Heart left ventricle (tissue), 16 donors: ENCODE measurements at regions not wholly inside any gene's neighbourhood (a gene's known extent, or its start where the extent isn't known, plus 50 kb on each side); places are given as distances from the start of the nearest gene placed in this dataset.

Source experiments
- ATAC-seq, 4 donors: fragments of 200-7000 bp; cut with Tn5 transposase; one replicate each; pipeline ENCODE4 v1.9.1; 2020 to 2022; ENCODE audit warnings: moderate library complexity in 4 of 4, mild to moderate bottlenecking in 3 of 4, moderate number of reproducible peaks in 1 of 4
- DNase-seq, 5 donors: peaks; one replicate each; pipeline ENCODE4 v3.0.0-alpha.2; 2020
- H3K27ac ChIP-seq, 12 donors: fragments of 200-600 bp; sonication (generic) in 4 of 12; one replicate each; pipeline versions ENCODE4 v1.5.0 to v1.8.0; 2016 to 2022; ENCODE audit warnings: mild to moderate bottlenecking in 2 of 12
- H3K27me3 ChIP-seq, 9 donors: fragments of 200-600 bp; sonication (generic) in 2 of 9; one replicate each; pipeline versions ENCODE4 v1.5.1 to v1.8.0; 2016 to 2022; ENCODE audit warnings: mild to moderate bottlenecking in 3 of 9
- H3K36me3 ChIP-seq, 9 donors: fragments of 200-600 bp; sonication (generic) in 2 of 9; one replicate each; pipeline versions ENCODE4 v1.5.0 to v1.8.0; 2018 to 2022; ENCODE audit warnings: mild to moderate bottlenecking in 2 of 9
- H3K4me1 ChIP-seq, 12 donors: fragments of 200-600 bp; sonication (generic) in 4 of 12; one replicate each; pipeline versions ENCODE4 v1.5.0 to v1.8.0; 2016 to 2022; ENCODE audit warnings: mild to moderate bottlenecking in 3 of 12
- H3K4me3 ChIP-seq, 12 donors: fragments of 200-600 bp; sonication (generic) in 4 of 12; one replicate each; pipeline versions ENCODE4 v1.5.0 to v1.8.0; 2017 to 2022; ENCODE audit warnings: mild to moderate bottlenecking in 9 of 12, moderate library complexity in 4 of 12
- H3K9me3 ChIP-seq, 12 donors: fragments of 200-600 bp; sonication (generic) in 4 of 12; one replicate each; pipeline versions ENCODE4 v1.5.0 to v1.8.0; 2016 to 2022; ENCODE audit warnings: mild to moderate bottlenecking in 1 of 12
- POLR2A ChIP-seq, 2 donors: fragments of 450-650 bp; IDR thresholded peaks; one replicate each; pipeline ENCODE4 v1.6.1; 2017; ENCODE audit warnings: antibody characterized with exemption in 2 of 2, mild to moderate bottlenecking in 2 of 2, moderate library complexity in 2 of 2
- WGBS, 4 donors: extraction: QIAGEN DNeasy Blood & Tissue Kit in 2 of 4; methylation state at CpG; one replicate each; pipeline versions ENCODE4 v1.1.5 to v1.1.7; 2013 to 2018; 5-methylcytosine and 5-hydroxymethylcytosine counted together
- intact Hi-C, 10 donors: fragments of 100-400 bp; cut with DNase I; formaldehyde crosslinking; loops; one replicate each; pipeline versions ENCODE4 v1.11.1 to v1.14.2; 2022
- TF ChIP-seq, protein P1 (sequence below), 12 donors: fragments of 200-600 bp; sonication (generic) in 4 of 12; IDR thresholded peaks; one replicate each; pipeline versions ENCODE4 v1.5.0 to v1.8.0; 2018 to 2022; ENCODE audit warnings: antibody characterized with exemption in 12 of 12, mild to moderate bottlenecking in 5 of 12
- donor health status: ischemic (EF 13 %, LVEDD 7.1; RV severe dilation, severe dysfunction).
- donor health status: healthy with polysubstance abuse.
- donor health status: DM: no; HTN: yes; CAD: no.
- donor health status: DM: no; HTN: no; CAD: no.
- donor health status: ischemic (EF 25% LVEDD 6.9; RV normal size, moderate dysfunction).
- donor health status: ischemic (EF 25% LVEDD 5.7; RV mildly dilated, moderate dysfunction).
- donor health status: healthy.
- donor health status: DM: yes; HTN: yes; CAD: no.
- donor health status: ischemic (EF 35%, LVEDD 5.7; RV mildly dilated, moderate dysfunction).
- donor health status: nonischemic (EF 11% LVEDD 7.7; RV severe dilation, severe dysfunction).
- donor health status: DM: yes; HTN: yes; CAD: no.
- donor health status: PGD.
- donor health status: ischemic (EF 29% LVEDD 5.4; RV normal size, mild dysfunction).
- donor health status: nonischemic (EF 23%, LVEDD 6.1; RV moderate dilation, normal function).

GRCh38 chr1:90798344-90798743, 81.2 kb upstream of the BARHL2 start:
- Histone ChIP-seq H3K27me3 (peaks cover 0 to 13% (median 0%) of the 10 kb centered on the region in 9 donors), H3K9me3 (no peaks in the 10 kb centered on the region), H3K4me3 (no peak overlapping the region), H3K27ac (no peak overlapping the region), H3K4me1 (no peaks in the 10 kb centered on the region), H3K36me3 (no peaks in the 10 kb centered on the region)
- intact Hi-C loops: no loop called here
- no peak for ATAC-seq
- WGBS, 4 donors: 76 to 90% (median 79%) methylated on average over 1 of the region's 1 CpG
- no peak for DNase-seq
- TF ChIP-seq POLR2A (IDR thresholded peaks at IDR 0.05): no peak
- TF ChIP-seq, protein P1, sequence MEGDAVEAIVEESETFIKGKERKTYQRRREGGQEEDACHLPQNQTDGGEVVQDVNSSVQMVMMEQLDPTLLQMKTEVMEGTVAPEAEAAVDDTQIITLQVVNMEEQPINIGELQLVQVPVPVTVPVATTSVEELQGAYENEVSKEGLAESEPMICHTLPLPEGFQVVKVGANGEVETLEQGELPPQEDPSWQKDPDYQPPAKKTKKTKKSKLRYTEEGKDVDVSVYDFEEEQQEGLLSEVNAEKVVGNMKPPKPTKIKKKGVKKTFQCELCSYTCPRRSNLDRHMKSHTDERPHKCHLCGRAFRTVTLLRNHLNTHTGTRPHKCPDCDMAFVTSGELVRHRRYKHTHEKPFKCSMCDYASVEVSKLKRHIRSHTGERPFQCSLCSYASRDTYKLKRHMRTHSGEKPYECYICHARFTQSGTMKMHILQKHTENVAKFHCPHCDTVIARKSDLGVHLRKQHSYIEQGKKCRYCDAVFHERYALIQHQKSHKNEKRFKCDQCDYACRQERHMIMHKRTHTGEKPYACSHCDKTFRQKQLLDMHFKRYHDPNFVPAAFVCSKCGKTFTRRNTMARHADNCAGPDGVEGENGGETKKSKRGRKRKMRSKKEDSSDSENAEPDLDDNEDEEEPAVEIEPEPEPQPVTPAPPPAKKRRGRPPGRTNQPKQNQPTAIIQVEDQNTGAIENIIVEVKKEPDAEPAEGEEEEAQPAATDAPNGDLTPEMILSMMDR (IDR thresholded peaks at IDR 0.05): no peak

DNA sequence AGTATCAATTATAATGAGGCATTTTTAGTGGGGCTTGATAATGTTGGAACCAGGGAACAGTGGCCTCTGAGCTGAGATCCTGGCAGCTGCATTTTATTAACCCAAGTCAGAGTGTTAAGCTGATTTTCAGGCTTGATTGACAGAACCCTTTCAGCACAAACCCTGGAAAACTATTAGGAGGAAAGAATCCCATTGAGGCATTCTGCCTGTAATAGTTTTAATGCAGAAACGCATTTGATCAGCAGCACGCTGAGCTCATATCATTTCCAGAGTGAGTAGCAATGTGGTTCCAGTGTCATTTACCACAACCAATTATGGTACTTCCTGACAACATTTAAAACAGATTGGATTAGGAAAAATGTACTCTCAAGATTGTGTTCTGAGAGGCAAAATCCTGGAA, 78.3 kb upstream of the BARHL2 start:
- no peak for ATAC-seq

GRCh38 chr1:90786709-90787108, 69.6 kb upstream of the BARHL2 start:
- Histone ChIP-seq H3K9me3 (peaks cover 0 to 8% (median 0%) of the 10 kb centered on the region in 12 donors), H3K27ac (no peak overlapping the region), H3K27me3 (peaks cover 0 to 4% (median 0%) of the 10 kb centered on the region in 9 donors), H3K4me3 (no peak overlapping the region), H3K4me1 (no peaks in the 10 kb centered on the region), H3K36me3 (no peaks in the 10 kb centered on the region)
- intact Hi-C loops: loop anchor here in 1 of 10 donors (5.0 kb wide), 1 partner anchor 271 kb away; no protein-coding TSS in a partner anchor
- DNase-seq (no peak), ATAC-seq (no peak)
- TF ChIP-seq POLR2A (IDR thresholded peaks at IDR 0.05): no peak
- TF ChIP-seq, protein P1 (IDR thresholded peaks at IDR 0.05): no peak
- WGBS, 4 donors: 63 to 76% (median 68%) methylated on average over 3 of the region's 3 CpGs

More for the DNA sequence above, 78.3 kb upstream of the BARHL2 start:
- Histone ChIP-seq H3K4me1 (no peaks in the 10 kb centered on the region), H3K27ac (no peak overlapping the region), H3K27me3 (peaks cover 0 to 13% (median 0%) of the 10 kb centered on the region in 9 donors), H3K9me3 (peaks cover 0 to 2% (median 0%) of the 10 kb centered on the region in 12 donors), H3K4me3 (no peak overlapping the region), H3K36me3 (no peaks in the 10 kb centered on the region)
- TF ChIP-seq POLR2A (IDR thresholded peaks at IDR 0.05): no peak
- TF ChIP-seq, protein P1 (IDR thresholded peaks at IDR 0.05): no peak
- intact Hi-C loops: no loop called here
- DNase-seq: no peak
- 50 to 61% (median 54%) methylated on average over 2 of the region's 2 CpGs for WGBS, 4 donors

- WGBS, 4 donors: 57 to 72% (median 63%) methylated on average over 2 of the region's 2 CpGs
- H3K9me3 ChIP-seq: no peaks in the 10 kb centered on the region
- intact Hi-C loops: no loop called here
- H3K27ac ChIP-seq: no peak overlapping the region
- H3K4me1 ChIP-seq: no peaks in the 10 kb centered on the region
- no peaks in the 10 kb centered on the region for H3K36me3 ChIP-seq
- DNase-seq (no peak), ATAC-seq (no peak)
- H3K4me3 ChIP-seq: no peak overlapping the region
- H3K27me3 ChIP-seq: peaks cover 0 to 5% (median 0%) of the 10 kb centered on the region in 9 donors
- no peak for TF ChIP-seq POLR2A (IDR thresholded peaks at IDR 0.05)
- TF ChIP-seq, protein P1 (IDR thresholded peaks at IDR 0.05): no peak
Observed at GRCh38 chr1:90784186-90784847, 67.2 kb upstream of the BARHL2 start.
